ENCODE measurements at regions not wholly inside any gene's neighbourhood (a gene's known extent, or its start where the extent isn't known, plus 50 kb on each side); places are given as distances from the start of the nearest gene placed in this dataset.

DNA sequence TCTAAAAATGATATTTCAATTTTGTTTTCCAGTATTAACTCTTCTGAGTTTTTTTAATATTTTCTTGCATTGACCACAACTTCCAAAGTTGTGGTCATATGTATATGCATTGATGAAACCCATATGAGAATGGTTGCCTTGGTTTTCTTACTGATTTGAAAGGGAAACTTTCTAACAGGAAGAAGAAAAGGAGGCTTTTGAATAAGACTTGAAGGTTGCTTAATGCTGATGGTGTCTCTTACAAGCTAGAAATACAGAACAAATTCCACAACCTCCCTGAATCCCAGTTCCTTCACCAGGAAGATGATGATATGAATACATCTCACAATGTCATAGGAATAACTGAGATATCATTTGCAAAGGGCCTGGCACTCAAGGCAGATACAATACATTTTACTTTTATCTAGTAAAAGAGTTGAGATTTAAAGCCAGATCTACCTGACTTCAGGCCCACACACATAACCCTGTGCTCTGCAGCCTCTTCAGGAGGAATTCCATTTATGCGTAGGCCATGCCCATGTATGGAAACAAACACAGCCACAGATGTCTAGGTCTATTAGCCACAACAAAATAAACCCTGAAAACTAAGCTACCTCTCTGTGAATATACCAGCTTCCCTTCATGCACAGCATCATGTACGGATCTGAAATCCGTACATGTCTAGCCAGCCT lies 165.4 kb upstream of the PLEKHG7 start:
- no peak for DNase-seq

DNA sequence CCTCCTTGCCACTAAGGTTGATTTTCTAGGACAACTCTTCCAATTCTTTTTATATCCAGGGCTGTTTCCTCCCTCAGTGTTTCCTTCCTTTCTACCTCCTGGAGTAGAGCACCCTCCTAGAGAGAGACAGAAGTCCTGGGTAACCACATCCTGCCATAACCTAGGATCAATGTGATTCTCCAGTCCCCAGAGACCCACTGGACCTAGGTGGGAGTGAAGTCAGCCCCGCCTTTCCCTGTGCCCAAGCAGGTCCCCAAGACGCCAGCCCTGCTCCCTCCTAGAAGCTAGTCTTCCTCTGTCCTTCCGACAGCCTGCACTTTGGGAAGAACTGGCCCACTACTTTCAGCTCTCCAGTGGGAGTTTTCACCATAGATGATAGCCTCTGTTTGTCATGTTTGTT lies 166.8 kb upstream of the PLEKHG7 start:
- DNase-seq: no peak

DNA sequence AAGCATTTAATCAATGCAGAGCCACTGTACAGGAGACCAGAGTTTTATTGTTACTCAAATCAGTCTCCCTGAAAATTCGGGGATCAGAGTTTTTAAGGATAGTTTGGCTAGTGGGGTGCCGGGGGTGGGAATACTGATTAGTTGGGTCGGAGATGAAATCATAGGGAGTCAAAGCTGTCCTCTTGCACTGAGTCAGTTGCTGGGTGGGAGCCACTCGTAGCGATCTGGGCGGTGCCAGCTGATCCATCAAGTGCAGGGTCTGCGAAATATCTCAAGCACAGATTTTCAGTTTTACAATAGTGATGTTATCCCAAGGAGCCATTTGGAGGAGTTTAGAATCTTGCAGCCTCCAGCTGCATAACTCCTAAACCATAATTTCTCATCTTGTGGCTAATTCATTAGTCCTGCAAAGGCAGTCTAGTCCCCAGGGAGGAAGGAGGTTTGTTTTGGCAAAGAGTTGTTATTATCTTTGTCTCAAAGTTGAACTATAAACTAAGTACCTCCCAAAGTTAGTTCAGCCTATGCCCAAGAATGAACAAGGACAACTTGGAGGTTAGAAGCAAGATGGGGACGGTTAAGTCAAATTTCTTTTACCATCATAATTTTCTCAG lies 169.4 kb upstream of the PLEKHG7 start:
- DNase-seq: no peak

DNA sequence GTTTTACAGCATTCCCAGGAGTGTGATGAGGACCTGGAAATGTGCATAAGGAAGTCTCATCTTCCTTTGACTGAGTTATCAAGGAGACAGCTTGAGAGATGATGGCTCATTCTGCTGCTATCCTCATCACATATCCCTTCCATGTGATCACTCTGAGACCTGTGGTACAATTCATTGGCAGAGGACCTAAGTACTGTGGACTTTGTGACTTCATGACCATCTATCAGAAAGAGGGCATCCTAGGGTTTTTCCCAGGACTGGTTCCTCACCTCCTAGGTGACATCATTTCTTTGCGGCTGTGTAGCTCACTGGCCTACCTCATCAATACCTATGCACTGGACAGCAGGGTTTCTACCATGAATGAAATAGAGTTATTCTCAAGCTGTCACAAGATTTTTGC lies 172.1 kb upstream of the PLEKHG7 start:
- DNase-seq: no peak

DNA sequence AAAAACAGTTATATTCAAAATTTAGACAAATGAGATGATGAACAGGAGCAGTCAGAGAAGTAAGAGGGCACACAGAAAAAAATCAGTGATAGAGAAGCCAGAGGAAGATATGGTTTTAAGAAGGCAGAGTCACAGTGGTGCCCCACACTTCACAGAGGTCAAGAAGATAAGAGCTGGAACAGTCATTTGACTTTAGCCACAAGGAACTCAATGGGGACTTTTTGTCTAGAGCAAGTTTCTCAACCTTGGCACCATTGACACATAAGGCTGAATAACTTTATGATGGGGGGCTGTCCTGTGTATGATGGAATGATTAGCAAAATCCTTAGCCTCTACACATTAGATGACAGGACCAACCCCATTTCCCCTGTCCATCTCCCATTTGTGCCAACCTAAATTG lies 172.8 kb upstream of the PLEKHG7 start:
- no peak for DNase-seq

DNA sequence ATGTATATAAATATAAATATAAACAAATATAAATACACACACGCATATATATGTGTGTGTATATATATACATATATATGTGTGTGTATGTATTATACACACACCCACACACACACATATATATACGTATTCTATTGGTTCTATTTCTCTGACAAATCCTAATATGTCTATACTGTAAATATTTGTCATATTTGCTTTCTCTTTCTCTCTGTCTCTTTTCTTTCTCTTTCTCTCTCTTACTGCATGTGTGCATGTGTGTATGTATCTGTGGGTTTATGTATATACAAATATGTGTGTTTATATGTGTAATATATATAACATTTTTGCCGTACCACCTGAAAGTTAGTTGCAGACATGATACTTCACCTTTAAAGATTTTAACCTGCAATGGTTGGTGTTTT lies 174.2 kb upstream of the PLEKHG7 start:
- no peak for DNase-seq

DNA sequence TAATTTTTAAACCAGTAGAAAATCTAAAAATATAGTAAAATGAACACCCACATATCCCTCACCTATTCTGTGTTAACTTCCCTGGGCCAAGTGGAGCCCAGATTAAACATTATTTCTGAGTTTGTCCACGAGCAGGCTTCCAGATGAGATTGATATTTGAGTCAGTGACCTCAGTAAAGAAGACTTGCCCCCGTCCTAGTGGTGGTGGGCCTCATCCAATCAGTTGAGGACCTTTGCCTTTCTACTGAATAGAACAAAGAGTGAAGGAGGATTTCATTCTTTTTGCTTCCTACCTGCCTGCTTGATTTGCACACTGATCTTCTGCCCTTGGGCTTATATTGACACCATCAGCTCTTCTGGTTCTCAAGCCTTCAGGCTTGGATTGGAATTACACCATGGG lies 174.7 kb upstream of the PLEKHG7 start:
- no peak for DNase-seq

DNA sequence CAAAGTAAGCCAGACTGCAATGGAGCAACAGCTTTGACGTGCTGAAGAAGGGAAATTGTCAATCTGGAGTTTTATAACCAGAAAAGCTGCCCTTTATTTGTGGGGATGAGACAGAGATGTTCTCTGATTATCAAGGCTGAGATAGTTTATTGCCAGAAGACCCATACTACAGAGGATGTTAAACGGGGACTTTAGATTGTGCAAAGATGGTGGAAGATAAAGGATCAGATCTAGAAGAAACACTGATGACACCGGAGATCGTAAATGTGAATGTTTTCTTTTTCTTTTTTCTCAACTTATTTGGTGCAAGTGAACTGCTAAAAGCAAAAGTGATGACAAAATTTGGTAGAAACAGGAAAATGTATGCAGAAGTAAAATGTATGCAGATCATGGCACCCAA lies 178.3 kb upstream of the PLEKHG7 start:
- no peak for DNase-seq

DNA sequence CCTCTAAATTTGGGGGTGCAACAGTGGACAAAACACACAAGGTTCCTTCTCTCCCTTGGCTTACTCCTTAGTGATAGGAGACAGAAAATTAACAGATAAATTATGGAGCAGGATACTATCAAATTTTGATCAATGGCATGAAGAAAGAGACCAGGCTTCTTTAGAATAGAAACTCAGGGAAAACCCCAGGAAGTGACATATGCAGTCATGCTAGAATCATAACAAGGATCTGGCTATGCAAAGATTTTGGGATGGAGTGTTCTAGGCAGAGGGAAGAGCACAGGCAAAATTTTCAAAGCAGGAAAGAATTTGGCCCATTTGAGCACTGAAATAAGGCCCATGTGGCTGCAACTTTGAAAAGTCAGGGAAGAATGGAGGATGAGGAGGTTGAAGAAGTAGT lies 182.3 kb upstream of the PLEKHG7 start:
- DNase-seq: no peak

DNA sequence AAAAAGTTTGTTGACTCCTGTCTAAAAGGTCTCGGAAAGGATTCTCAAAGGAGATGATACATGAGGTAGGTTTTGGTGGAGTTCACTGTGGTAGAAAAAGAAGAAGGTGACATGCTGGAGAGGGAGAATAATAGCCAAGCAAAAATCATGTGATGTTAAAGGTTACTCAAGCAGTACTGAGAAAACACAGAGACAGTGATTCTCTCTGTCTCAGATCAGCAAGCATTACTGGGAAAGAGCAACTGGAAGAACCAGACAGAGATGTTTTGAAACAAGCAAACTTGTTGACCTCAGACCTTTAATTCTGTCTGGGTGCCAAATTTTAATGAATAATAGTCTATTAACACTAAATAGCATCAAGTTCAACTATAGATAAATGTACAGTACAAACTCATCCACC lies 183.5 kb upstream of the PLEKHG7 start:
- DNase-seq: no peak

DNA sequence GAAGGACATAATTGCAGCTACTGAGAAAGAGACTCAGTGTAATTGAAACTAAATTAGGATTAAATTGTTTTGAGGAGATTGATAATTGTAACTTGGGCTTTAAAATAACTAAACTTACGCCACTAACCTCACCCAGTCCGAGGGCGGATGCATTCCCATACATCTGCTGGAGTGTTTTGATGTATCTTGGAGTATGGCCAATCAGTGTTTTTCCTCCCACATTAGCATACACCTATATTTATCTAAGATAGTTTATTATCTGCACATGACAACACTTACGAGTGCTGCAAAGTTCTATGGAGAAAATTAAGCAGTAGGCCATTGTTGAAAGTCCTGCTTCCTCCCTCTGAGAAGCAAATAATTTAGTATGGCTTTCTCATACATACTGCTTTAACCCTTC lies 184.7 kb upstream of the PLEKHG7 start:
- DNase-seq: no peak

DNA sequence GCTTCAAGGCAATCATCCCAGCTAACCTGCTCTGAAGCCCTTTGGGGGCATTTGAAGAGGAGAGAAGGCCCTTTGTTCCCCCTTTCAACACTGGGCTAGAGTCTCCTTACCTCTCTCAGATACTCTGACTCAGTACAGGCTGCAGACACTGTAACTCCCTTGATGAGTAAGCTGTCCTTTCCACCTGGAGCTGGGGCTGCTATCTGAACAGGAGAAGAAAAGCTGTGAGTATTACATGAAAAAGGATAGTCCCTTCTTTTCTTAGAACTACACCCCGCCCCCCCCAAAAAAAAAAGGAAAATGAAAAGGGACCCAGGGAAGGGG lies 186.6 kb upstream of the PLEKHG7 start:
- DNase-seq: no peak

DNA sequence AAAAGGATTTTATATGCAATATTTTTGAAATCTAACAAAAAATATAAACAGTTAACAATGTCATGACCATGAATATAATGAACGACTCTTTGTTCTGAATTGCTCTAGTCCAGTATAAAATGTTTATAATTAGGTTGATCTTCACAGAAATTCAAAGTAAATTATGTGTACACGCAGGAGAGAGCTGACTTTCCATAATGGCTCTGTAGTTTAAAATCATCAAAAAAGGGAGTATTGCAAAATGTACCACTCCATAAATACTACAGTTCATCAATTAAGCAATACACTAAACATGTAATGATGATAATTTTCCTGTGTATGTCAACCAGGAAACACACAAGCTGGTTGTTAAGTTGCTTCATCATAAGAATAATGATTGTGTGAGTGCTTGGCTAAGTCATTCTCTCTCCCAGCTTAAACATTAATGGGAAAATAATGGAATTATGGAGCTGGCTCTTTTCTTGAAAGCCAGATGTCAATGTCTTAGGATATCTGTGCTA lies 189.5 kb upstream of the PLEKHG7 start:
- DNase-seq: no peak

DNA sequence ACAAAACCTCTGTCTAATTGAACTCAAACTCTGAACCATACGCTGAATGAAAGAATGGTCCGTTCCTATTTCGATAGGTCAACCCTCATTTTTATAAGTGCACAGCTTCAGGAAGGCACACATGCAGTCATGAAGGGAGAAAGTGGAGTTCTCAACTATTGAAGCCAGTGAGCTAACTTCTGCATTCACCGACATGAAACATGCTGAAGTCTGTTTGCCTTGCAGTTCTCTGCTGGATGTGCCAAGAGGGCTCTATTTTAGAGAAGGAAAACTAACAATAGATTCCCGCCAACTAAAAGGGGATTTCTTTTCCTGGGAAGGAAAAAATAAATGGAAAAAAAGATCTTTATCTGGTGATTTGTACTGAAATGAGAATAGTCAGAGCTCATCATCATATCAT lies 191.0 kb upstream of the PLEKHG7 start:
- DNase-seq: no peak

DNA sequence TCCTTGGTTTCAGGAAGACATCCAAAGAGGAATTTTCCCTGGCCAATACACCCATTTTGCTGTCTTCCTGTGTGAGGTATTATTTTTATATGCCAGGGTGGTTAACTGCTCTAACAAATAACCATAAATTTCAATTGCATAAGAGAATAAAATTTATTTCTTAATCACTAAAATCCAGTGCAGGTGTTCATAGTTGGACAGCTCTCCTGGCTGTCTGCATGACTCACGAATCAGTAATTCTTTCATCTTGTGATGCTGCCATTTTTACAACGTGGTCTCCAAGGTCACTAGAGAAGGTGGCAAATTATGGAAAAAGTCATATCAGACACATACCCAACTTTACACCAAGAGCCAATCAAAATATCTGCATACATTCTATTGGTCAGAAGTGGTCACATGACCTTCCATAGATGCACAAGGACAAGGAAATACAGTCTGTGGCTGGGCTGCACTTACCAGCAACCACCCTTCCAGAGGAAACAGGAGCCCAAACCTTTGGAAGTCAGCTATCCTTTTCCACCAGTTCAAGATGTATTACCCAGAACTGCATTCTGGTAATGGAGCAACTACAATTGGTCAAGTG lies 193.5 kb upstream of the PLEKHG7 start:
- DNase-seq: no peak

DNA sequence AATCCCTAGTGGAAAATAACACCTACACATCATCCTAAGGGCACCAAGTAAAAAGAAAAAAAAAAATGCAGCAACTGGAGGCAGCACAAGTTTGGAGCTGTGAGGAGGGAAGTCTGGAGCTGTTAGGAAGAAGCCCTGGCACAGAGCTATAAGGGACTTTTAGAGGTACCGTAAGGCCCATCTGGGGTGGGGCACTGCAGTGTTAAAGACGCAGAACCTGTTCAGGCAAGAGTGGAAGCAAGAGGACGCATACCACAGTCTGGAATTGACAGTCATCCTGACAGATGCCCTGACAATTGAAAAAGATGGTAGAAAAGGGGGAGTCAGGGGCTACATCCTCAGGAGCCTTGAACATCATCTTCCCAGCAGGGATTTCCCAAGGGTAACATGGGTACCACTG lies 195.9 kb upstream of the PLEKHG7 start:
- DNase-seq: no peak

DNA sequence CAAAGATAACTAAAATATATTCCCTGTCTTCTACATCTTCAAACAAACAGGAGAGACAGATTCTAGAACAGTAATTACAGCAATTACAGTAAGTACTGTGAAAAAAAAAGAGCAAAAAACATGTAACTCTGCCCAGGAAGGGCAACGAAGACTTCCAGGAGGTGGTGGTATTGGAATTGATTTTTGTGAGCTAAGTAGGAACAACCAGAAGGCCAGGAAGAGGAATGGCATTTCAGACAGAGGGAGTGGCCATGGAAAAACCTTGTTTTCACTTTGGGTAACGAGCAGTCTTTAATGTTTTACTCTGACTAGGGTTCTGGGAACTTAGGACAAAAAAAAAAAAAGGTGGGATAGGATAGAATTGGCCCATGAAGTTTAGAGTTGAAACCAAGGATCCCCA lies 196.3 kb upstream of the PLEKHG7 start:
- DNase-seq: no peak

DNA sequence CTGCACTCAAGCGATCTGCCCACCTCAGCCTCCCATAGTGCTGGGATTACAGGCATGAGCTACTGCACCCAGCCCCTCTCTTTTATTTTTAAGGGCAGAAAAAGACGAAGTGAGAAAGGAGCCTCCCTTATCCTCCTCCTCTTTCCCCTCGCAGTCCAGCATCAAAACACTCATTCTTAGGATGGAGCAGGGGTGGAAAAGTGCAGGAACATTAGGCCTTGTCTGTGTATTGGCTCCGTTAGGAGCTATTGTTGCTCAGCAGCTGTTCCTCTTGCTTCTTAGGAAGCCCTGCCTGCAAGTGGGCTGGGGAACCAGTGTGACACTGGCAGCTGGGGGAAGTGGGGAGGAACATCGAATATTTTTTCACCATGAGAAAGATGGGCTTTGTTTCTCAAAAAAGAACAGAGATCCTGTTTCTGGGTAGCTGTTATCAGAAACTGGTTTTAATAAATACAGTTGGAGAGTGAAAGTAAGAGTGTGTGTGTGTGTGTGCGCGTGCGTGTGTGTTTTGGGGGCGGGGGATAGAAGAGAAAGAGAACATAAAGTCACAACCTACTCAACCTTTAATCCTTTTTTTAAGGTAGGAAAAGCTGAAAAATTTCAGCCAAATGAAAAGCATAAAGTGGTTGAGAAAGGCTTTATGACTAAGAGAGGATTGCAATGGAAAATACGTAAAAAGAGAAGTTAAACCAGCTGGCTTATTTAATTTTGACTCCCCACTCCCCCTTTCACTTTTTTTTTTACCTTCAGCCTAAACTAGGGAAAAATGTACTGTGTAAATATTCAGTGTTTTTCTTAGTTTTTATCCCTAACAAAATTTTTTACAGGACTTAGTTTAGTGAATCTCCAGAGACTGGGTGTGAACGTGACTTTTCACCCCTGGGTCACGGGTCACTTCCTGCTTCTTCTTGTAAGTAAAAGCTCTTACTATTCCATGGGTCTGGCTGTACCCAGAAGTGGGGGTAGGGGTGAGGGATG lies 197.2 kb upstream of the PLEKHG7 start:
- DNase-seq: peak in 18 of 58 donors; percentile 4 to 47 (median 11)

DNA sequence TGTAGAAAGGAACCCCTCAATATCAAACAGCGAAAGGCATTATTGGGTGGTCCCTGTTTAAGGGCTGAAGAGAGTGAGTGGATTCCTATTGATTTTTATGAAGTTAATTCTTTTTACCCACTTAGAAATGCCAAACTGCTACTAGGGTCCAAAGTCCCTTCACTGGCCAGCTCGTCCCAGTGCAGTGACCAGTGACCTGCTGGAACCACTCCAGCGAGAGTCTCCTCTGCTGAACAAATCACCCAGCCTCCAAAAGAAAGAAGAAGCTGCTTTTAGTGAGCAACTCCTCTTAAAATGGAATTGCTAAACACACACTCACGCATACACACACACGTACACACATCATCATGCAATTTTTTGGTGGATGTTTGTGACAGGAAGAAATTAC lies 198.2 kb upstream of the PLEKHG7 start:
- peak in 7 of 58 donors; percentile 4 to 36 (median 11) for DNase-seq

DNA sequence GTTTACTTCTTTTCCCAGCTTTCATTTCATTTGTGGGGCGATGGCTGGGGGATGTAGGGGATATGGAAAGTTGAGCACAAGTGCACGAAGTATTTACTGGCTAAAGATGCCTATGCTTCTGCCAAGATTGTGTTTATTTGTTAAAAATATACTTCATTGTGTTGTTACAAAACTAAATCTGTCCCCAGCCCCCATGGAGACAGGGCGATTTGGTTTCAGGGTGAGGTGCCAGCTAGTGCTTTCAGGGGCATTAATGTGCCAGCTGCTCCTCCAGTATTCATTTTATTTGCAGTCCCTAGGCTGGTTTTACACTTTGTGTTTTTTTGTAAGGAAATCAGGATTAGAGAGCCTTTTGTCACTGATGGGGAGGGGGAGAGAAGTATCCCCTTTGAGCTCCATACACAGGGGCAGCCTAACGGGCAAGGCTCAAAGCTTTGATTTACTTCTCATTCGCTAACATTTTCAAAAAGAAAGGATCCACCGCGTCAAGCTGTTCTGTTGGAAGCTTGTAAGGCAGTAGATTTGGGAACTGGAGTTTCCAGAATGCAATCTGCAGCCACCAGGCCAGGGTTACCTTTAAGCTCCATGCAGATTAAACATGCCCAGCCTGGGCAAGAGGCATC lies 198.7 kb upstream of the PLEKHG7 start:
- DNase-seq: peak in 4 of 58 donors; percentile 16 to 48 (median 34)
